ENCODE measurements at regions not wholly inside any gene's neighbourhood (a gene's known extent, or its start where the extent isn't known, plus 50 kb on each side); places are given as distances from the start of the nearest gene placed in this dataset.

- no peak overlapping the region for H3K4me3 ChIP-seq (ENCODE audit: low read length)
- DNase-seq (ENCODE audit: low read depth): no peak
- TF ChIP-seq, protein P1, sequence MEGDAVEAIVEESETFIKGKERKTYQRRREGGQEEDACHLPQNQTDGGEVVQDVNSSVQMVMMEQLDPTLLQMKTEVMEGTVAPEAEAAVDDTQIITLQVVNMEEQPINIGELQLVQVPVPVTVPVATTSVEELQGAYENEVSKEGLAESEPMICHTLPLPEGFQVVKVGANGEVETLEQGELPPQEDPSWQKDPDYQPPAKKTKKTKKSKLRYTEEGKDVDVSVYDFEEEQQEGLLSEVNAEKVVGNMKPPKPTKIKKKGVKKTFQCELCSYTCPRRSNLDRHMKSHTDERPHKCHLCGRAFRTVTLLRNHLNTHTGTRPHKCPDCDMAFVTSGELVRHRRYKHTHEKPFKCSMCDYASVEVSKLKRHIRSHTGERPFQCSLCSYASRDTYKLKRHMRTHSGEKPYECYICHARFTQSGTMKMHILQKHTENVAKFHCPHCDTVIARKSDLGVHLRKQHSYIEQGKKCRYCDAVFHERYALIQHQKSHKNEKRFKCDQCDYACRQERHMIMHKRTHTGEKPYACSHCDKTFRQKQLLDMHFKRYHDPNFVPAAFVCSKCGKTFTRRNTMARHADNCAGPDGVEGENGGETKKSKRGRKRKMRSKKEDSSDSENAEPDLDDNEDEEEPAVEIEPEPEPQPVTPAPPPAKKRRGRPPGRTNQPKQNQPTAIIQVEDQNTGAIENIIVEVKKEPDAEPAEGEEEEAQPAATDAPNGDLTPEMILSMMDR (conservative IDR thresholded peaks at IDR 0.05; ENCODE audit: low read length): no peak
Measured at GRCh38 chr2:58890865-58891525, 649.9 kb upstream of the FANCL start.

GRCh38 chr2:58886009-58886408, 644.9 kb upstream of the FANCL start:
- H3K4me3 ChIP-seq (ENCODE audit: low read length): no peak overlapping the region
- TF ChIP-seq, protein P1 (conservative IDR thresholded peaks at IDR 0.05; ENCODE audit: low read length): no peak
- no peak for DNase-seq (ENCODE audit: low read depth)

- DNase-seq (ENCODE audit: low read depth): no peak
- H3K4me3 ChIP-seq (ENCODE audit: low read length): no peak overlapping the region
- TF ChIP-seq, protein P1 (conservative IDR thresholded peaks at IDR 0.05; ENCODE audit: low read length): no peak
Measured at GRCh38 chr2:58879834-58880233, 638.7 kb upstream of the FANCL start.

GRCh38 chr2:58878778-58879177, 637.7 kb upstream of the FANCL start:
- H3K4me3 ChIP-seq (ENCODE audit: low read length): no peak overlapping the region
- DNase-seq (ENCODE audit: low read depth): no peak
- TF ChIP-seq, protein P1 (conservative IDR thresholded peaks at IDR 0.05; ENCODE audit: low read length): no peak

DNA sequence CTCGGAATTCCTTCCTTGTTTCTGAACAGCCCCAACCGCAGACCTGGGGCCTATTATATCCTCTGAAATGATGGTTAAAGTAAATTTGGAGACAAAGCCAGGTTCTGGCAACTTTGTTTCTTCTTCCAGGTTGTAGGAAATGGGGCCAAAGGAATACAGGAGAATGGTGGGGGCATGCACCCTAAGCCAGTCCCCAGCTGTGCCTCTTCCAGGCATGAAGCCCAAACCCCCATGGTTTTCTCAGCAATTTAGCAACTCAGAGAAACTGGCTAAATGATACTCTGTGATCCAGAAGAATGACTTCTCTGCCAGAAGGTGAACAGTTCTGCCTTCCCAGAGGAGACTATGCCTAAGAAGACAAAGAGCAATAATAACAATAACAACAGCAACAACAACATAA, 635.0 kb upstream of the FANCL start:
- no peak overlapping the region for H3K4me3 ChIP-seq (ENCODE audit: low read length)
- DNase-seq (ENCODE audit: low read depth): no peak
- TF ChIP-seq, protein P1 (conservative IDR thresholded peaks at IDR 0.05; ENCODE audit: low read length): no peak

DNA sequence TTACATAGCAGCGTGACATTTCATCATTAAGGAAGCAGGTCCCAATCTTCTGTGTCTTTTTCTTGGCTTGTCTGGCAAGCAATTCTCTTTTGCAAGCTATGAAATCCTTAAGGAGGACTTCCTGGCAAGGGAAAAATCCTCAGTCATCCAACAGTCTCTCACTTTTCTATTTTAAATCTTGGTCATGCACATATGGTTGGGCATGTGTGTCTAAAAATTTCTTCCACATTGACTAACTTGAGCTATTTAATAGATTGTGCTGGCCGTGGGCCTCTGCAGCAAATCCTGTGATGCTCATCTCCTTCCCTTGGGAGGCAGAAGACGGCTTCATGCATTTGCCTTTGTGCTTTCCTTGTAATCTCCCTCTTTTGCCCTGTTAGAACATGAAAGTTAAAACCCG, 634.3 kb upstream of the FANCL start:
- TF ChIP-seq, protein P1 (conservative IDR thresholded peaks at IDR 0.05; ENCODE audit: low read length): no peak
- no peak overlapping the region for H3K4me3 ChIP-seq (ENCODE audit: low read length)
- no peak for DNase-seq (ENCODE audit: low read depth)

DNA sequence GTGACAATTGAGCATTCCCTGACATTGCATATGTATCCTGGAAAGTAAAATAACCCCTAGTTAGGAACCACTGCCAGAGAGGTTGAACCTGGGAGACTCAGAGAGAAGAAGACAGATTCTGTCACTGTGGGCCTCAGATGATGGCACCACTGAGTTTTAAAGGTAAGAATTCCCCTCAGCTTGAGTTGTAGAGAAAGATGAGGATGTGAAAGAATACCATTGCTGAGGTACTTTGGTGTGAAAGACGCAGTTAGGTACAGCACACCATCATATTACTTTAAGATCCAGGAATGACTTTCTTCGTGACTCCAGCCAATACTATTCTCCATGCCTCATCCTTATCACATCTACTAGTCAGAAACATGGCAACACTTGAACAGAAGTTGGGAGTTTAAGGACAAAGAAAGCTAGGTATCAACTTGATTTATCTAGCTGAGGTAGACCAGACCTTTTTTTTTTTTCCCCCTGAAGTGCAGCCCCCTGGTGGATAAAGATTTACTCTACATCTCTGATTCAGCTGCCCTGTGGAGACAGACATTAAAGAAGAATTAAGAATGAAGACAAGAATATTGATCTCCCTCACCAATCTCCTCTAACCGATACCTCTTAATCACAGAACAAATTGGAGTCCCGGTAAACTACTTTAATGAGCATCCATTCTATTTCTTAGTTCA, 630.5 kb upstream of the FANCL start:
- no peak overlapping the region for H3K4me3 ChIP-seq (ENCODE audit: low read length)
- TF ChIP-seq, protein P1 (conservative IDR thresholded peaks at IDR 0.05; ENCODE audit: low read length): no peak
- no peak for DNase-seq (ENCODE audit: low read depth)
